ENCODE measurements at regions not wholly inside any gene's neighbourhood (a gene's known extent, or its start where the extent isn't known, plus 50 kb on each side); places are given as distances from the start of the nearest gene placed in this dataset.
"Not testable (repeated sequence)": the region's sequence is repeated elsewhere in the genome, so short reads cannot be mapped to it uniquely, and the experiment has no call there.

GRCh38 chr3:104214277-104214676, 1152.4 kb upstream of the ALCAM start:
- DNase-seq (ENCODE audit: low read depth, low spot score) (no peak), ATAC-seq (no peak)
- no TSS peak for BruUV-seq (replicated peaks)
- POLR2A ChIA-PET, result no interaction called here
- CTCF ChIA-PET, result no interaction called here
- no peak overlapping the region for H3K4me3 ChIP-seq (ENCODE audit: low read depth in 2 of 2, low read length in 2 of 2)
- no peaks in the 10 kb centered on the region for H3K4me1 ChIP-seq (ENCODE audit: control insufficient read depth, insufficient read depth, low read length)
- H3K27ac ChIP-seq (ENCODE audit: low read length), result no peak overlapping the region
- no peaks in the 10 kb centered on the region for H3K9me3 ChIP-seq (ENCODE audit: control insufficient read depth, insufficient read depth, low read depth, low read length)
- TF ChIP-seq TCF7L2 (IDR thresholded peaks at IDR 0.05; ENCODE audit: low read depth, low read length) (no peak), REST (IDR thresholded peaks at IDR 0.05; ENCODE audit: insufficient read depth in 1 of 2, low read depth in 2 of 2, low read length in 1 of 2) (no peak), SIN3A (IDR thresholded peaks at IDR 0.05; ENCODE audit: borderline replicate concordance, insufficient read depth, low read depth, low read length) (no peak), POLR2AphosphoS5 (IDR thresholded peaks at IDR 0.05; ENCODE audit: low read depth, low read length) (no peak)
- TF ChIP-seq, protein P1, sequence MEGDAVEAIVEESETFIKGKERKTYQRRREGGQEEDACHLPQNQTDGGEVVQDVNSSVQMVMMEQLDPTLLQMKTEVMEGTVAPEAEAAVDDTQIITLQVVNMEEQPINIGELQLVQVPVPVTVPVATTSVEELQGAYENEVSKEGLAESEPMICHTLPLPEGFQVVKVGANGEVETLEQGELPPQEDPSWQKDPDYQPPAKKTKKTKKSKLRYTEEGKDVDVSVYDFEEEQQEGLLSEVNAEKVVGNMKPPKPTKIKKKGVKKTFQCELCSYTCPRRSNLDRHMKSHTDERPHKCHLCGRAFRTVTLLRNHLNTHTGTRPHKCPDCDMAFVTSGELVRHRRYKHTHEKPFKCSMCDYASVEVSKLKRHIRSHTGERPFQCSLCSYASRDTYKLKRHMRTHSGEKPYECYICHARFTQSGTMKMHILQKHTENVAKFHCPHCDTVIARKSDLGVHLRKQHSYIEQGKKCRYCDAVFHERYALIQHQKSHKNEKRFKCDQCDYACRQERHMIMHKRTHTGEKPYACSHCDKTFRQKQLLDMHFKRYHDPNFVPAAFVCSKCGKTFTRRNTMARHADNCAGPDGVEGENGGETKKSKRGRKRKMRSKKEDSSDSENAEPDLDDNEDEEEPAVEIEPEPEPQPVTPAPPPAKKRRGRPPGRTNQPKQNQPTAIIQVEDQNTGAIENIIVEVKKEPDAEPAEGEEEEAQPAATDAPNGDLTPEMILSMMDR (IDR thresholded peaks at IDR 0.05), result no peak
- intact Hi-C loops (cut with micrococcal nuclease; ENCODE audit: unreplicated experiment) (no loop called here), in situ Hi-C loops (cut with HindIII; ENCODE audit: low pct_unique_long_range_greater_than_20kb, low sequenced_read_pairs) (no loop called here)
- no peaks in the 10 kb centered on the region for H3K36me3 ChIP-seq (ENCODE audit: control insufficient read depth, insufficient read depth, low read length)
- H3K27me3 ChIP-seq (ENCODE audit: control insufficient read depth, insufficient read depth, low read length), result no peaks in the 10 kb centered on the region

GRCh38 chr3:104214937-104215336, 1151.8 kb upstream of the ALCAM start:
- intact Hi-C loops (cut with micrococcal nuclease; ENCODE audit: unreplicated experiment) (no loop called here), in situ Hi-C loops (cut with HindIII; ENCODE audit: low pct_unique_long_range_greater_than_20kb, low sequenced_read_pairs) (no loop called here)
- H3K4me3 ChIP-seq (ENCODE audit: low read depth in 2 of 2, low read length in 2 of 2), result no peak overlapping the region
- TF ChIP-seq POLR2AphosphoS5 (IDR thresholded peaks at IDR 0.05; ENCODE audit: low read depth, low read length) (no peak), REST (IDR thresholded peaks at IDR 0.05; ENCODE audit: insufficient read depth in 1 of 2, low read depth in 2 of 2, low read length in 1 of 2) (no peak), SIN3A (IDR thresholded peaks at IDR 0.05; ENCODE audit: borderline replicate concordance, insufficient read depth, low read depth, low read length) (no peak), TCF7L2 (IDR thresholded peaks at IDR 0.05; ENCODE audit: low read depth, low read length) (no peak)
- TF ChIP-seq, protein P1 (IDR thresholded peaks at IDR 0.05), result no peak
- no TSS peak for BruUV-seq (replicated peaks)
- H3K4me1 ChIP-seq (ENCODE audit: control insufficient read depth, insufficient read depth, low read length), result no peaks in the 10 kb centered on the region
- ATAC-seq, result no peak
- no peaks in the 10 kb centered on the region for H3K9me3 ChIP-seq (ENCODE audit: control insufficient read depth, insufficient read depth, low read depth, low read length)
- DNase-seq (ENCODE audit: low read depth, low spot score), result no peak
- no peaks in the 10 kb centered on the region for H3K27me3 ChIP-seq (ENCODE audit: control insufficient read depth, insufficient read depth, low read length)
- ChIA-PET CTCF (no interaction called here), POLR2A (no interaction called here)
- no peak overlapping the region for H3K27ac ChIP-seq (ENCODE audit: low read length)
- H3K36me3 ChIP-seq (ENCODE audit: control insufficient read depth, insufficient read depth, low read length), result no peaks in the 10 kb centered on the region

- ATAC-seq; H3K27me3 ChIP-seq (ENCODE audit: control insufficient read depth, insufficient read depth, low read length); intact Hi-C loops (cut with micrococcal nuclease; ENCODE audit: unreplicated experiment): not testable (repeated sequence)
Measured at GRCh38 chr3:104219046-104219445, 1147.7 kb upstream of the ALCAM start.

More at GRCh38 chr3:104219046-104219445, 1147.7 kb upstream of the ALCAM start:
- POLR2A ChIA-PET; H3K4me1 ChIP-seq (ENCODE audit: control insufficient read depth, insufficient read depth, low read length); CTCF ChIA-PET; H3K9me3 ChIP-seq (ENCODE audit: control insufficient read depth, insufficient read depth, low read depth, low read length); H3K36me3 ChIP-seq (ENCODE audit: control insufficient read depth, insufficient read depth, low read length); H3K4me3 ChIP-seq (ENCODE audit: low read depth in 2 of 2, low read length in 2 of 2); DNase-seq (ENCODE audit: low read depth, low spot score); H3K27ac ChIP-seq (ENCODE audit: low read length); in situ Hi-C loops (cut with HindIII; ENCODE audit: low pct_unique_long_range_greater_than_20kb, low sequenced_read_pairs); BruUV-seq (replicated peaks): not testable (repeated sequence)
